ENCODE measurements at regions not wholly inside any gene's neighbourhood (a gene's known extent, or its start where the extent isn't known, plus 50 kb on each side); places are given as distances from the start of the nearest gene placed in this dataset.

GRCh38 chr2:126385441-126385840 lies 270.5 kb upstream of the GYPC start (continued):
- TF ChIP-seq, protein P1, sequence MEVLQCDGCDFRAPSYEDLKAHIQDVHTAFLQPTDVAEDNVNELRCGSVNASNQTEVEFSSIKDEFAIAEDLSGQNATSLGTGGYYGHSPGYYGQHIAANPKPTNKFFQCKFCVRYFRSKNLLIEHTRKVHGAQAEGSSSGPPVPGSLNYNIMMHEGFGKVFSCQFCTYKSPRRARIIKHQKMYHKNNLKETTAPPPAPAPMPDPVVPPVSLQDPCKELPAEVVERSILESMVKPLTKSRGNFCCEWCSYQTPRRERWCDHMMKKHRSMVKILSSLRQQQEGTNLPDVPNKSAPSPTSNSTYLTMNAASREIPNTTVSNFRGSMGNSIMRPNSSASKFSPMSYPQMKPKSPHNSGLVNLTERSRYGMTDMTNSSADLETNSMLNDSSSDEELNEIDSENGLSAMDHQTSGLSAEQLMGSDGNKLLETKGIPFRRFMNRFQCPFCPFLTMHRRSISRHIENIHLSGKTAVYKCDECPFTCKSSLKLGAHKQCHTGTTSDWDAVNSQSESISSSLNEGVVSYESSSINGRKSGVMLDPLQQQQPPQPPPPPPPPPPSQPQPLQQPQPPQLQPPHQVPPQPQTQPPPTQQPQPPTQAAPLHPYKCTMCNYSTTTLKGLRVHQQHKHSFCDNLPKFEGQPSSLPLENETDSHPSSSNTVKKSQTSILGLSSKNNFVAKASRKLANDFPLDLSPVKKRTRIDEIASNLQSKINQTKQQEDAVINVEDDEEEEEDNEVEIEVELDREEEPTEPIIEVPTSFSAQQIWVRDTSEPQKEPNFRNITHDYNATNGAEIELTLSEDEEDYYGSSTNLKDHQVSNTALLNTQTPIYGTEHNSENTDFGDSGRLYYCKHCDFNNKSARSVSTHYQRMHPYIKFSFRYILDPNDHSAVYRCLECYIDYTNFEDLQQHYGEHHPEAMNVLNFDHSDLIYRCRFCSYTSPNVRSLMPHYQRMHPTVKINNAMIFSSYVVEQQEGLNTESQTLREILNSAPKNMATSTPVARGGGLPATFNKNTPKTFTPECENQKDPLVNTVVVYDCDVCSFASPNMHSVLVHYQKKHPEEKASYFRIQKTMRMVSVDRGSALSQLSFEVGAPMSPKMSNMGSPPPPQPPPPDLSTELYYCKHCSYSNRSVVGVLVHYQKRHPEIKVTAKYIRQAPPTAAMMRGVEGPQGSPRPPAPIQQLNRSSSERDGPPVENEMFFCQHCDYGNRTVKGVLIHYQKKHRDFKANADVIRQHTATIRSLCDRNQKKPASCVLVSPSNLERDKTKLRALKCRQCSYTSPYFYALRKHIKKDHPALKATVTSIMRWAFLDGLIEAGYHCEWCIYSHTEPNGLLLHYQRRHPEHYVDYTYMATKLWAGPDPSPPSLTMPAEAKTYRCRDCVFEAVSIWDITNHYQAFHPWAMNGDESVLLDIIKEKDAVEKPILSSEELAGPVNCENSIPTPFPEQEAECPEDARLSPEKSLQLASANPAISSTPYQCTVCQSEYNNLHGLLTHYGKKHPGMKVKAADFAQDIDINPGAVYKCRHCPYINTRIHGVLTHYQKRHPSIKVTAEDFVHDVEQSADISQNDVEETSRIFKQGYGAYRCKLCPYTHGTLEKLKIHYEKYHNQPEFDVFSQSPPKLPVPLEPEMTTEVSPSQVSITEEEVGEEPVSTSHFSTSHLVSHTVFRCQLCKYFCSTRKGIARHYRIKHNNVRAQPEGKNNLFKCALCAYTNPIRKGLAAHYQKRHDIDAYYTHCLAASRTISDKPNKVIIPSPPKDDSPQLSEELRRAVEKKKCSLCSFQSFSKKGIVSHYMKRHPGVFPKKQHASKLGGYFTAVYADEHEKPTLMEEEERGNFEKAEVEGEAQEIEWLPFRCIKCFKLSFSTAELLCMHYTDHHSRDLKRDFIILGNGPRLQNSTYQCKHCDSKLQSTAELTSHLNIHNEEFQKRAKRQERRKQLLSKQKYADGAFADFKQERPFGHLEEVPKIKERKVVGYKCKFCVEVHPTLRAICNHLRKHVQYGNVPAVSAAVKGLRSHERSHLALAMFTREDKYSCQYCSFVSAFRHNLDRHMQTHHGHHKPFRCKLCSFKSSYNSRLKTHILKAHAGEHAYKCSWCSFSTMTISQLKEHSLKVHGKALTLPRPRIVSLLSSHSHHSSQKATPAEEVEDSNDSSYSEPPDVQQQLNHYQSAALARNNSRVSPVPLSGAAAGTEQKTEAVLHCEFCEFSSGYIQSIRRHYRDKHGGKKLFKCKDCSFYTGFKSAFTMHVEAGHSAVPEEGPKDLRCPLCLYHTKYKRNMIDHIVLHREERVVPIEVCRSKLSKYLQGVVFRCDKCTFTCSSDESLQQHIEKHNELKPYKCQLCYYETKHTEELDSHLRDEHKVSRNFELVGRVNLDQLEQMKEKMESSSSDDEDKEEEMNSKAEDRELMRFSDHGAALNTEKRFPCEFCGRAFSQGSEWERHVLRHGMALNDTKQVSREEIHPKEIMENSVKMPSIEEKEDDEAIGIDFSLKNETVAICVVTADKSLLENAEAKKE (CRISPR knock-in tag; IDR thresholded peaks at IDR 0.05): no peak
- TF ChIP-seq POLR2AphosphoS5 (IDR thresholded peaks at IDR 0.05; ENCODE audit: low read depth) (no peak), NANOG (IDR thresholded peaks at IDR 0.05; ENCODE audit: borderline replicate concordance) (no peak), EZH2phosphoT487 (IDR thresholded peaks at IDR 0.05; ENCODE audit: unreplicated experiment) (no peak)
- TF ChIP-seq, protein P2, sequence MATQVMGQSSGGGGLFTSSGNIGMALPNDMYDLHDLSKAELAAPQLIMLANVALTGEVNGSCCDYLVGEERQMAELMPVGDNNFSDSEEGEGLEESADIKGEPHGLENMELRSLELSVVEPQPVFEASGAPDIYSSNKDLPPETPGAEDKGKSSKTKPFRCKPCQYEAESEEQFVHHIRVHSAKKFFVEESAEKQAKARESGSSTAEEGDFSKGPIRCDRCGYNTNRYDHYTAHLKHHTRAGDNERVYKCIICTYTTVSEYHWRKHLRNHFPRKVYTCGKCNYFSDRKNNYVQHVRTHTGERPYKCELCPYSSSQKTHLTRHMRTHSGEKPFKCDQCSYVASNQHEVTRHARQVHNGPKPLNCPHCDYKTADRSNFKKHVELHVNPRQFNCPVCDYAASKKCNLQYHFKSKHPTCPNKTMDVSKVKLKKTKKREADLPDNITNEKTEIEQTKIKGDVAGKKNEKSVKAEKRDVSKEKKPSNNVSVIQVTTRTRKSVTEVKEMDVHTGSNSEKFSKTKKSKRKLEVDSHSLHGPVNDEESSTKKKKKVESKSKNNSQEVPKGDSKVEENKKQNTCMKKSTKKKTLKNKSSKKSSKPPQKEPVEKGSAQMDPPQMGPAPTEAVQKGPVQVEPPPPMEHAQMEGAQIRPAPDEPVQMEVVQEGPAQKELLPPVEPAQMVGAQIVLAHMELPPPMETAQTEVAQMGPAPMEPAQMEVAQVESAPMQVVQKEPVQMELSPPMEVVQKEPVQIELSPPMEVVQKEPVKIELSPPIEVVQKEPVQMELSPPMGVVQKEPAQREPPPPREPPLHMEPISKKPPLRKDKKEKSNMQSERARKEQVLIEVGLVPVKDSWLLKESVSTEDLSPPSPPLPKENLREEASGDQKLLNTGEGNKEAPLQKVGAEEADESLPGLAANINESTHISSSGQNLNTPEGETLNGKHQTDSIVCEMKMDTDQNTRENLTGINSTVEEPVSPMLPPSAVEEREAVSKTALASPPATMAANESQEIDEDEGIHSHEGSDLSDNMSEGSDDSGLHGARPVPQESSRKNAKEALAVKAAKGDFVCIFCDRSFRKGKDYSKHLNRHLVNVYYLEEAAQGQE (IDR thresholded peaks at IDR 0.05; ENCODE audit: unreplicated experiment): no peak

GRCh38 chr2:126385983-126386382 lies 270.0 kb upstream of the GYPC start:
- Histone ChIP-seq H2AFZ (no peak overlapping the region), H3K79me2 (replicated peaks; ENCODE audit: insufficient read depth) (no peaks in the 10 kb centered on the region), H3K27ac (ENCODE audit: low read depth) (no peak overlapping the region), H3K4me2 (no peak overlapping the region), H3K4me1 (ENCODE audit: insufficient read depth) (no peaks in the 10 kb centered on the region), H3K27me3 (ENCODE audit: insufficient read depth) (no peaks in the 10 kb centered on the region), H3K36me3 (ENCODE audit: insufficient read depth) (peaks cover 6% of the 10 kb centered on the region; the same call in 1 of the 2 replicates), H3F3A (replicated peaks; ENCODE audit: low read depth) (no peaks in the 10 kb centered on the region), H4K20me1 (replicated peaks; ENCODE audit: insufficient read depth) (no peaks in the 10 kb centered on the region), H3K4me3 (no peak overlapping the region), H3K9me2 (ENCODE audit: insufficient read depth) (no peaks in the 10 kb centered on the region)
- peaks cover 1% of the 10 kb centered on the region for H3K27me3 Mint-ChIP-seq (ENCODE audit: insufficient read depth, low read depth, poor library complexity)
- no peak for DNase-seq (ENCODE audit: low spot score)
- peaks cover 20% of the 10 kb centered on the region; the same call in 2 of the 3 replicates for H3K36me3 Mint-ChIP-seq (ENCODE audit: low read depth)
- H3K9me3 Mint-ChIP-seq: peaks cover 35% of the 10 kb centered on the region
- no peak overlapping the region for H3K27ac Mint-ChIP-seq
- ATAC-seq: no peak
- H3K4me1 Mint-ChIP-seq: no peaks in the 10 kb centered on the region
- H3K4me3 Mint-ChIP-seq: no peak overlapping the region
- TF ChIP-seq JUNB (IDR thresholded peaks at IDR 0.05; ENCODE audit: unreplicated experiment): no peak
- TF ChIP-seq, protein P2 (IDR thresholded peaks at IDR 0.05; ENCODE audit: unreplicated experiment): no peak
- no peak for TF ChIP-seq EZH2phosphoT487 (IDR thresholded peaks at IDR 0.05; ENCODE audit: unreplicated experiment)
- TF ChIP-seq NANOG (IDR thresholded peaks at IDR 0.05; ENCODE audit: borderline replicate concordance): no peak
- TF ChIP-seq ETS1 (IDR thresholded peaks at IDR 0.05): no peak
- no peak for TF ChIP-seq EZH2 (IDR thresholded peaks at IDR 0.05; ENCODE audit: low read depth, unreplicated experiment)
- no peak for TF ChIP-seq STAT1 (IDR thresholded peaks at IDR 0.05; ENCODE audit: unreplicated experiment)
- TF ChIP-seq CREB1 (CRISPR knock-in tag; IDR thresholded peaks at IDR 0.05; ENCODE audit: low read depth): no peak
- no peak for TF ChIP-seq POLR2AphosphoS5 (IDR thresholded peaks at IDR 0.05; ENCODE audit: low read depth)
- TF ChIP-seq ZNF331 (CRISPR knock-in tag; IDR thresholded peaks at IDR 0.05; ENCODE audit: low read depth): no peak
